Left renal pelvis (tissue), 4 donors: ENCODE measurements at regions not wholly inside any gene's neighbourhood (a gene's known extent, or its start where the extent isn't known, plus 50 kb on each side); places are given as distances from the start of the nearest gene placed in this dataset.

Experiments used
- DNase-seq, 4 donors: peaks; one replicate each; pipeline ENCODE4 v3.0.0-alpha.2; 2013; ENCODE audit warnings: low read depth in 4 of 4, low spot score in 3 of 4

DNA sequence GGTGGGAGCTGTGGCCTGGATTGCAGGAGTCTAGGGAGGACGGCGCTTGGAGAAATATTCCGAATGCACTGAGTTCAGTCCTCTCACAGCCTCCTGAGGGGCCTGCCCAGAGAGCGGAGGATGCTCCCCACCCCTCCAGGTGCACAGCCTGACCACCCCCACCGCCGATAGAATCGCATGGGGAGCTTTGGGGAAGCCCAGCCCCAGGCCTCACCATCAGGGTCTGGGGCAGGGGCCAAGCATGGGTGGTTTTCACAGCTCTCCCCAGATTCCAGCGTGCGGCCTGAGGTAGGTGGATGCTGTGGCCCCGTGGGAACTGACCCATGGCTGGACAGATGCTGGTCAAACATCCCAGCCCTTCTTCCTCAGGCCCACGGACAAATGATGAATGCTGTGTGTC, 79.9 kb upstream of the OLFM1 start:
- no peak for DNase-seq

DNA sequence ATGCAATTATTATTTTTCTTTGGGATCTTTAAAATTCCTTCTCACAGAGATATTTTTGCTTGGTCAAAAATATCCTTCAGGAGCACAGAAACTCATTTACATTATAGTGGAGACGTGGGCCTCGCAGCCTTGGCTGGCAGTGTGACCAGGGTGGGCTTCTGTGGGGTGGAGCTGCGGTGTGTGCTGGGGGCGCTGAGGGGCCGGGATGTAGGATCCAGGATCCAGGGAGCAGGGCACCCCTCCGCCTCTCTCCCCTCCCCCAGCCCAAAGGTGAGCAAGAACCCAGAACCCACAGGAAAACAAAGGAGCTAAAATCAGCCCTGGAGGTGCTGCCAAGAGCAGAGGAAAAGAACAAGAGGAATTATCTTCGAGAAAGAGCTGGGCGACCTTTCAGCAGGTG, 79.1 kb upstream of the OLFM1 start:
- no peak for DNase-seq

GRCh38 chr9:135009051-135009560, 78.4 kb upstream of the OLFM1 start:
- no peak for DNase-seq

GRCh38 chr9:135009794-135010585, 77.5 kb upstream of the OLFM1 start:
- DNase-seq = no peak

DNA sequence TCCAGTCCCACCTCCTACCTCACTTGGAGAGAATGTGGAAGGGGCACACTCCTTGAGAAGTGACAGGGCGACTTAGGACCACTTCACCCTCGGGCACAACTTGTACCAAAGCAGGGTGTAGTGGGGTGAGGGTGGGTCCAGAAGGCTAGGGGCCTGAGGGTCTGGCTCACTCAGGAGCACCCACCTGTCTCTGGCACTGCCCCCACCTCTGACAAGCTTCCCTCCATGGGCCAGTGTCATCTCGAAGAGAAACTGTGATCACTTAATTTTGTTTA, 76.9 kb upstream of the OLFM1 start:
- DNase-seq = no peak

DNA sequence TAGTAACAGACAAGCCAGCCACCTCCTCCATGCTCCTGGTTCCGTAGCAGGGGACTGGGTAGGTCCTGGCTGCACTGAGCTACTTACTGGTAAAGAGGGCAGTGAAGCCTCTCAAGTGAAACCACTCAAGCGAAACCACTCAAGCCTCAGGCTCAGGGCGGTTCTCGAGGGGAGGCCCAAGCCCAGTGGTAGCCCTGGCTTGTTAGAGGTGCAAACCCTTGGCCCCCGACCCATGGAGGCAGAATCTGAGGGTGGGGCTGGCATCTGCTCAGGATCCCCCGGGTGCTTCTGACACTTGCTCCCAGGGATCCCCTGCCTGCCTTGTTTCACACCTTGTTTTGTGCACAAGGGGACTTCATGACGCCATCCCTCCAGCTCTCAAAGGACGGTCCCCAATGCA, 76.5 kb upstream of the OLFM1 start:
- no peak for DNase-seq

- no peak for DNase-seq
These were observed 75.3 kb upstream of the OLFM1 start for GRCh38 chr9:135012166-135012565.

GRCh38 chr9:135014311-135015010, 73.0 kb upstream of the OLFM1 start:
- DNase-seq = no peak

GRCh38 chr9:135015096-135015495, 72.4 kb upstream of the OLFM1 start:
- no peak for DNase-seq

- no peak for DNase-seq
These were observed 71.9 kb upstream of the OLFM1 start for GRCh38 chr9:135015565-135015964.

GRCh38 chr9:135016037-135016640, 71.3 kb upstream of the OLFM1 start:
- no peak for DNase-seq

DNA sequence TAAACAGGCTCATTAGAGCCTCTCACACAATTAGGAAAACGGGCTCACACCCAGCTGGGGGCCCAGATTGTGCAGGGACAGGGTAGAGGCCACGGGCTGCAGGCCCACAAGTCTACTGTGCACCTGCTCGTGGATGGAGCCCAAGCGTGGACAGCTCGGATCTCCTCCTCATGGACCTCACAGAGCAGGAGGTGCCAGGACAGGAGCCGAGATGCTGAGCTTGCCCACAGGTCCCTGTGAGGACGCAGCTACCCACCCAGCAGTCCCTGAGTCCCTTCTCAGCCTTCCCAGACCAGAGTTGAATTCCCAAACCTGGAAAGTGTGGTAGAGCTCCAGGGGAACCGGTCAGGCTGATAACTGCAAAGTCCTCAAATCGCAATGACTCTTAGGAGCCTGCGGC, 70.6 kb upstream of the OLFM1 start:
- DNase-seq = no peak

- DNase-seq = no peak
These were observed 69.6 kb upstream of the OLFM1 start for GRCh38 chr9:135017899-135018298.

GRCh38 chr9:135018306-135018915, 69.1 kb upstream of the OLFM1 start:
- no peak for DNase-seq

GRCh38 chr9:135019224-135019623, 68.2 kb upstream of the OLFM1 start:
- DNase-seq = no peak

DNA sequence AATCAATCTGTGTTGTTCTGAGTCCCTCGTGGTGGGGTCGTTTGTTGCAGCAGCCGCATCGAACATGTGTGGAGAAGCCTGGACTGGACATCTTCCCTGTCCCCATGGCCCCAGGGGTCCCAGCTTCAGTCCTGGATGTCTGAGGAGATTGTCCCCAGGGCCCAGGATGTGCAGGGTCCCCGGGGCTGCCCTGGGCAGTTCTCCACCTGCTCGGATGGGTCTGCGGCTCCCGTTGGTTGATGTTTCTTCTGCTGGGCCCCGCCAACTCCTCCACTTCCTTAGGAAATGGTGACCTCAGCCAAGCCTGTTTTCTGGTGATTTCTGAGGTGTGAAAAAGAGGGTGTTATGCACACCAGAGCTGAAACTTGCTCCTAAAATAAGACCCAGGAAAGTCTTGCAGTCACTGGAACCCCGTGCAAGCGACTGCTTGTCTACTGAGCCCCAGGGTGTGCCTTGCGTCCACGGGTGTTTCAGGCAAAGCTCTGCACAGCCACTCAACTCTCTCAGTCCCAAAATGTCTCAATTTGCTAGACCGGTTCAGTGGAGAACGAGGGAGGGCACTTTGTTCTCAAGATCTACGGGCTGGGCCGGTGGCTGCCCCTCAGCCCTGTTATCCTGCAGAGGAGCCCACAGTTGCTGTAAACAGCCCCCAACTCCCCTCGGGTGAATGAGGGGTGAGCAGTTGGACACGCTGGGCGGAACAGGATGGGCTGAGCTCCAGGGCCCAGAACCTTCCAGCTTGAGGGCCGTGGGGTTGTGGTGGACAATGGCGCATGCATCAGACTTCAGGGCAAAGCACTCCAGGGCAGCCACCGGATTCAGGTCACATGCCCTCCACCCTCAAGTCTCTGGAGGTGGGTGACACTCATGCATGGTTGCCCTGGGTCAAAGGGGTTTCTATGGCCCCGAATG, 66.7 kb upstream of the OLFM1 start:
- no peak for DNase-seq

DNA sequence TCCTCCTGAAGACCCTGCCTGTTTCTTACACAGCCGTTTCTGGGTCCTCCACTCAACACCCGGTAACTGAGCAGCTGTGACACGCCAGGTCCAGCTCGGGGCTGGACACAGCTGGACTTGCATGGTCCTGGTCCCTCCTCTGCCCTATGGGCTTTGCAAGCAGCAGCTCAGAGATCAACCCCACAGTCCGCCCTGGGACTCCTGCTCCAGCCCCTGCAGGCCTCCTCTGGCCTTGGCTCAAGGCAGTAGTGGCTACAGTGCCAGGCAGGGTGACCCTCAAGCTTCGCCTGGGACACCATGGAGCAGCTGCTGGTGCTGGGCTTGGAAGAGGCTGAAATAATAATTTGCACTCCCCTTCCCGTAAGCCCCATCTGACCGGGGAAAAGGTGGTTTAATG, 66.1 kb upstream of the OLFM1 start:
- DNase-seq = no peak

GRCh38 chr9:135022191-135022870, 65.1 kb upstream of the OLFM1 start:
- DNase-seq = no peak

DNA sequence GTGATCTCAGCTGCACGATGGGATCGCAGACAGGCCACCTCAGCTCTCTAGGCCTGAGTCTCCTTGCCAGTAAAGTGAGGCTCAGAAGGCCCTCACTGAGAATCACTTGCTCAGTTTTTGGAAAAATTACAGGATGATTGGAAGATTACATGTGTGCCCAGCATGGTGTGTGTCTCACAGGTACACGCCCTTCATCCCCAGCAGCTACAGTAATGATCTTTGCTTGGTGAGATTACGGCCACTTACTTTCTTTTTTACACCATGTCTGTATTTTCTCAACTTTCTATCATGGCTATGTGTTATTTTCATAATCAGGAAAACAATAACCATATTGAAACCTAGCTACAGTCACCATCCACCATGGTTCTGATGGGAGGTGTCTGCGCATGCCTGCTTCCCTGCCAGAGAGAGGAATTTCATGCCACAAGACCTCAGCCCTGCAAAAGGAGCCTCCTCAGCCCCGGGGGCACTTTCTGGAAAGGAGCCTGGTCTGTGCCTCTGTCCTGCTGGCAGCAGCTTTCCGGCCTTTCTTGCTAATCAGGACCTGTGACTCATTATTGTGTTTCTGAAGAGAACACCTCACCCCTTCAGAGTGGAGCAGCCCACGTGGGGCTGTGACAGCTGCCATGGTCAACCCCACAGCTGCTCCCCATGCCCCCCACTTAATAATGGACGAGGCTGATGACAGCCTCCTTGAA, 64.2 kb upstream of the OLFM1 start:
- no peak for DNase-seq
